Stomach (tissue), 8 donors: ENCODE measurements at regions not wholly inside any gene's neighbourhood (a gene's known extent, or its start where the extent isn't known, plus 50 kb on each side); places are given as distances from the start of the nearest gene placed in this dataset.

Experiments
- DNase-seq, 2 donors: peaks; one replicate each; pipeline versions ENCODE4 v3.0.0 to v3.0.0-alpha.2; 2013 to 2019
- H3K27ac ChIP-seq, 5 donors: fragments of 200-600 bp in 4 of 5; sonication (generic) in 4 of 5; one replicate each; pipeline ENCODE4 v1.5.1; 2013 to 2019; ENCODE audit warnings: mild to moderate bottlenecking in 1 of 5, moderate library complexity in 1 of 5
- H3K27me3 ChIP-seq, 3 donors: fragments of 200-600 bp; sonication (generic); one replicate each; pipeline ENCODE4 v1.5.1; 2017 to 2019; ENCODE audit warnings: mixed run types in 1 of 3
- H3K36me3 ChIP-seq, 4 donors: fragments of 200-600 bp; sonication (generic); 1 replicate in 3 of 4; 2 replicates in 1 of 4; pipeline ENCODE4 v1.5.1; 2016 to 2019
- H3K4me1 ChIP-seq, 4 donors: fragments of 200-600 bp; sonication (generic); one replicate each; pipeline ENCODE4 v1.5.1; 2016 to 2019
- H3K4me3 ChIP-seq, 4 donors: fragments of 200-600 bp; sonication (generic) in 3 of 4; one replicate each; pipeline ENCODE4 v1.5.1; 2016 to 2019; ENCODE audit warnings: mild to moderate bottlenecking in 1 of 4
- H3K9me3 ChIP-seq, 4 donors: fragments of 200-600 bp; sonication (generic); one replicate each; pipeline ENCODE4 v1.5.1; 2016 to 2019
- EP300 ChIP-seq: sonication (generic); formaldehyde crosslinking; IDR thresholded peaks from one replicate; pipeline ENCODE4 v1.6.1; 2017; ENCODE audit warnings: antibody characterized with exemption
- POLR2A ChIP-seq, 4 donors: fragments of 450-650 bp; IDR thresholded peaks; one replicate each; pipeline ENCODE4 v1.6.1; 2016; ENCODE audit warnings: antibody characterized with exemption in 4 of 4, control low read depth in 2 of 4, mild to moderate bottlenecking in 1 of 4, moderate library complexity in 1 of 4
- POLR2AphosphoS5 ChIP-seq, 3 donors: sonication (generic); formaldehyde crosslinking; IDR thresholded peaks; one replicate each; pipeline ENCODE4 v1.6.1; 2016; ENCODE audit warnings: antibody characterized with exemption in 3 of 3
- WGBS, 5 donors: extraction: QIAGEN DNeasy Blood & Tissue Kit in 3 of 5; methylation state at CpG; one replicate each; pipeline versions ENCODE4 v1.1.5 to v1.1.7; 2013 to 2018; 5-methylcytosine and 5-hydroxymethylcytosine counted together
- intact Hi-C: fragments of 100-400 bp; cut with DNase I; formaldehyde crosslinking; loops from one replicate; pipeline ENCODE4 v1.15.1; 2023; ENCODE audit warnings: low total_unique reads
- TF ChIP-seq, protein P1 (sequence below), 7 experiments: fragments of 450-650 bp in 4 of 7; fragments of 200-600 bp in 3 of 7; sonication (generic) in 3 of 7; IDR thresholded peaks; one replicate each; pipeline ENCODE4 v1.5.1; 2016 to 2019; ENCODE audit warnings: antibody characterized with exemption in 7 of 7, control low read depth in 2 of 7, mild to moderate bottlenecking in 1 of 7
- donor health status: healthy with polysubstance abuse.
- donor health status: Bipolar disorder and iron deficiency.
- donor health status: healthy.

DNA sequence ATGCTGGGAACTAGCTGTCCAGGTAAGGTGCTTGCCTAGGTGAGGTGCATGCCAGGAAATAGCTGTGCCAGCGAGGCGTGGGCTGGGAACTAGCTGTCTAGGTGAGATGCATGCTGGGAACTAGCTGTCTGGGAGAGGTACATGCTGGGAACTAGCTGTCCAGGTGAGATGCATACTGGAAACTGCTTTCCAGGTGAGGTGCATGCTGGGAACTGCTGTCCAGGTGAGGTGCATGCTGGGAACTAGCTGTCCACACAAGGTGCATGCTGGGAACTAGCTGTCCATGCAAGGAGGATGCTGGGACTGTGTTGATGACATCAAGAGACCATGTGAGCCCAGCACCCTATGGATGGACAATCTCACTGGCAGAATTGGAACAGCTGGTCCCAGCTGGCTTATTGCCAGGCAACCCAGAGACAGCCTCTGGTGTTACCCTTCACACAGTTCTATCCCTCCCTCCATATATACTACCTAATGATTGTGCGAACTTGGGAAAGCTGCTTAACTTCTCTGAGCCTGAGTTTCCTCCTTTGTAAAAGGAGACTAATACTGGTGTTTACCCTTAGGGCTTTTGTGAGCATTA lies 479.9 kb upstream of the RBFOX1 start:
- TF ChIP-seq, protein P1, sequence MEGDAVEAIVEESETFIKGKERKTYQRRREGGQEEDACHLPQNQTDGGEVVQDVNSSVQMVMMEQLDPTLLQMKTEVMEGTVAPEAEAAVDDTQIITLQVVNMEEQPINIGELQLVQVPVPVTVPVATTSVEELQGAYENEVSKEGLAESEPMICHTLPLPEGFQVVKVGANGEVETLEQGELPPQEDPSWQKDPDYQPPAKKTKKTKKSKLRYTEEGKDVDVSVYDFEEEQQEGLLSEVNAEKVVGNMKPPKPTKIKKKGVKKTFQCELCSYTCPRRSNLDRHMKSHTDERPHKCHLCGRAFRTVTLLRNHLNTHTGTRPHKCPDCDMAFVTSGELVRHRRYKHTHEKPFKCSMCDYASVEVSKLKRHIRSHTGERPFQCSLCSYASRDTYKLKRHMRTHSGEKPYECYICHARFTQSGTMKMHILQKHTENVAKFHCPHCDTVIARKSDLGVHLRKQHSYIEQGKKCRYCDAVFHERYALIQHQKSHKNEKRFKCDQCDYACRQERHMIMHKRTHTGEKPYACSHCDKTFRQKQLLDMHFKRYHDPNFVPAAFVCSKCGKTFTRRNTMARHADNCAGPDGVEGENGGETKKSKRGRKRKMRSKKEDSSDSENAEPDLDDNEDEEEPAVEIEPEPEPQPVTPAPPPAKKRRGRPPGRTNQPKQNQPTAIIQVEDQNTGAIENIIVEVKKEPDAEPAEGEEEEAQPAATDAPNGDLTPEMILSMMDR (IDR thresholded peaks at IDR 0.05): no peak
- TF ChIP-seq EP300 (no peak), POLR2AphosphoS5 (IDR thresholded peaks at IDR 0.05) (no peak), POLR2A (IDR thresholded peaks at IDR 0.05) (no peak)
- no peak for DNase-seq
- no peaks in the 10 kb centered on the region for H3K4me1 ChIP-seq
- WGBS, 5 donors: 62 to 83% (median 69%) methylated on average over 3 of the region's 3 CpGs
- intact Hi-C loops: no loop called here
- no peak overlapping the region for H3K27ac ChIP-seq
- H3K27me3 ChIP-seq: no peaks in the 10 kb centered on the region
- H3K9me3 ChIP-seq: peaks cover 0 to 18% (median 9%) of the 10 kb centered on the region in 4 donors
- no peaks in the 10 kb centered on the region for H3K36me3 ChIP-seq
- no peak overlapping the region for H3K4me3 ChIP-seq

DNA sequence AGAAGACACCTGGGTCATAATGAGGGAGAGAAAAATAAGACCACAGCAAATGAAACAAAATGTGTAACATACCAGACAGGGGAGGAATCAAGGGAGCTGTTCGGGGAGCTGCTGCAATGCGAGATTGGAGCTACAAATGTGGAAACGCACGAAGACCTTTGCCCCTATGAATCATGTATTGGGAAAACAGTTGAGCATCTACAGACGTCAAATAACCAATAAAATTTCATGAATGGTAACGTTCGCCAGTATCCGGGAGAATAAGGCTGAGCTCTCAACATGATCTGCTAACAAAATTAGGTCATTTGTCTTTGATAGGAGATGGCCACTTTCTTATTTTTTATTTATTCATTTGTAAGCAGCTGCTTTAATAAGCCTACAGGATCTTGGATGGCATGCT lies 486.2 kb upstream of the RBFOX1 start:
- intact Hi-C loops: no loop called here
- DNase-seq: no peak
- 62 to 67% (median 64%) methylated on average over 8 of the region's 8 CpGs for WGBS, 5 donors
- Histone ChIP-seq H3K27me3 (no peaks in the 10 kb centered on the region), H3K4me3 (no peak overlapping the region), H3K9me3 (peaks cover 0 to 36% (median 16%) of the 10 kb centered on the region in 4 donors), H3K36me3 (no peaks in the 10 kb centered on the region), H3K27ac (no peak overlapping the region), H3K4me1 (no peaks in the 10 kb centered on the region)
- no peak for TF ChIP-seq POLR2A (IDR thresholded peaks at IDR 0.05)
- TF ChIP-seq, protein P1 (IDR thresholded peaks at IDR 0.05): no peak
- TF ChIP-seq POLR2AphosphoS5 (IDR thresholded peaks at IDR 0.05): no peak
- TF ChIP-seq EP300: no peak

DNA sequence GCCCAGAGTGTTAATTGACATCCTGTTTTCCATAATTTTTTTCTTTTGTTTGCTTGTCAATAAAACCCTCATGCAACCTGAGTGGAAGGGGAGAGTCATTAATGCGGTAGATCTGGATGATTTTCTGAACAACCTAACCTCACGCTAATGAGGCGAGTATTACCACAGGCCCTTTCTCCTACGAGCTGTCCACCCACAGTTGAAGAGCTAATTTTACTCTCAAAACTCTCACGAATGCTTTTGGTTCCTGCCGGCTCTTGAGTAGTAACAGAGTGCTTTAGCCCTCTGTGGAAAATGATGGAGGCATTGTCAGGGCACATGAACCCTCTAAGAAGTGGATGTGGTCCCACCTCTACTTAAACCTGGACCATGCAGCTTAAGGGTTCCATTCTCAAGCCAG lies 491.3 kb upstream of the RBFOX1 start:
- no peak overlapping the region for H3K27ac ChIP-seq
- no peaks in the 10 kb centered on the region for H3K36me3 ChIP-seq
- H3K9me3 ChIP-seq: peaks cover 0 to 46% (median 18%) of the 10 kb centered on the region in 4 donors
- no peak for TF ChIP-seq POLR2A (IDR thresholded peaks at IDR 0.05)
- TF ChIP-seq, protein P1 (IDR thresholded peaks at IDR 0.05): no peak
- TF ChIP-seq EP300: no peak
- TF ChIP-seq POLR2AphosphoS5 (IDR thresholded peaks at IDR 0.05): no peak
- intact Hi-C loops: no loop called here
- no peak overlapping the region for H3K4me3 ChIP-seq
- H3K27me3 ChIP-seq: no peaks in the 10 kb centered on the region
- WGBS, 5 donors: 72 to 92% (median 83%) methylated on average over 6 of the region's 6 CpGs
- DNase-seq: no peak
- no peaks in the 10 kb centered on the region for H3K4me1 ChIP-seq

DNA sequence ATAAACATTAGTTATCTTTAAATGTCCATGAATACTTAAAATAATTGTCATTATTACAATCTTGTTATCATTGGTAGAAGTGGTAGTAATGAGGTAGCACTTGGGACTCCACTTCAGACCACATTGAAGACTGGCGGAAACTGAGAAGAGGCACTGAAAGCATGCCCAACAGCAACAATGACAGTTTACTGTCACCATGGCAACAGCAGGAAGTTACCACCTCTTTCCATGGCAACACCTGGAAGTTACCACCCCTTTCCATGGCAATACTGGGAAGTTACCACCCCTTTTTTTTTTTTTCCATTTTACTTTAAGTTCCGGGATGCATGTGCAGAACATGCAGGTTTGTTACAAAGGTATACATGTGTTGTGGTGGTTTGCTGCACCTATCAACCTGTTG lies 494.9 kb upstream of the RBFOX1 start:
- Histone ChIP-seq H3K9me3 (peaks cover 0 to 28% (median 10%) of the 10 kb centered on the region in 4 donors), H3K36me3 (no peaks in the 10 kb centered on the region), H3K4me3 (no peak overlapping the region), H3K27ac (no peak overlapping the region), H3K27me3 (no peaks in the 10 kb centered on the region), H3K4me1 (no peaks in the 10 kb centered on the region)
- 95 to 96% (median 96%) methylated on average over 2 of the region's 2 CpGs for WGBS, 5 donors
- DNase-seq: no peak
- TF ChIP-seq POLR2A (IDR thresholded peaks at IDR 0.05): no peak
- TF ChIP-seq POLR2AphosphoS5 (IDR thresholded peaks at IDR 0.05): no peak
- TF ChIP-seq EP300: no peak
- TF ChIP-seq, protein P1 (IDR thresholded peaks at IDR 0.05): no peak
- intact Hi-C loops: no loop called here
